GM23338 (cell line): ENCODE measurements at regions not wholly inside any gene's neighbourhood (a gene's known extent, or its start where the extent isn't known, plus 50 kb on each side); places are given as distances from the start of the nearest gene placed in this dataset.

Source experiments
- ATAC-seq: fragments of 200-7000 bp; cut with Tn5 transposase; 3 replicates; pipeline ENCODE4 v1.9.1; 2020
- DNase-seq: peaks from one replicate; pipeline ENCODE4 v3.0.0-alpha.2; 2015; ENCODE audit warnings: low spot score
- H2AFZ ChIP-seq: fragments of 200-600 bp; sonication (generic); 2 replicates; pipeline ENCODE4 v1.8.0; 2016; ENCODE audit warnings: antibody characterized with exemption, mild to moderate bottlenecking, moderate library complexity
- H3F3A ChIP-seq: fragments of 200-600 bp; sonication (generic); replicated peaks from 2 replicates; pipeline ENCODE4 v1.8.0; 2017; ENCODE audit warnings: antibody characterized with exemption, mixed run types, low read depth
- H3K27ac ChIP-seq: fragments of 200-600 bp; sonication (generic); 2 replicates; pipeline ENCODE4 v1.6.1; 2016; ENCODE audit warnings: low read depth
- H3K27me3 ChIP-seq: fragments of 200-600 bp; sonication (generic); 2 replicates; pipeline ENCODE4 v1.8.0; 2016; ENCODE audit warnings: mild to moderate bottlenecking, mixed run types, moderate library complexity; ENCODE audit not compliant: insufficient read depth
- H3K36me3 ChIP-seq: fragments of 200-600 bp; sonication (generic); 2 replicates; pipeline ENCODE4 v1.8.0; 2016; ENCODE audit warnings: mild to moderate bottlenecking; ENCODE audit not compliant: insufficient read depth
- H3K4me1 ChIP-seq: fragments of 200-600 bp; sonication (generic); 2 replicates; pipeline ENCODE4 v1.8.0; 2016; ENCODE audit warnings: mild to moderate bottlenecking, moderate library complexity; ENCODE audit not compliant: insufficient read depth
- H3K4me2 ChIP-seq: fragments of 200-600 bp; sonication (generic); 2 replicates; pipeline ENCODE4 v1.7.1; 2017; ENCODE audit warnings: mixed run types
- H3K4me3 ChIP-seq: fragments of 200-600 bp; sonication (generic); 2 replicates; pipeline ENCODE4 v1.6.1; 2016; ENCODE audit warnings: mixed run types
- H3K79me2 ChIP-seq: fragments of 200-600 bp; sonication (generic); replicated peaks from 2 replicates; pipeline ENCODE4 v1.8.0; 2017; ENCODE audit warnings: mild to moderate bottlenecking; ENCODE audit not compliant: insufficient read depth
- H3K9me2 ChIP-seq: fragments of 200-600 bp; sonication (generic); 2 replicates; pipeline ENCODE4 v1.8.0; 2017; ENCODE audit not compliant: insufficient read depth
- H4K20me1 ChIP-seq: fragments of 200-600 bp; sonication (generic); replicated peaks from 2 replicates; pipeline ENCODE4 v1.8.0; 2017; ENCODE audit warnings: mild to moderate bottlenecking; ENCODE audit not compliant: insufficient read depth
- H3K27ac Mint-ChIP-seq: 2 replicates; pipeline ENCODE4 v1.8.0; 2020; ENCODE audit warnings: inconsistent platforms, mild to moderate bottlenecking, moderate library complexity, mixed read lengths
- H3K27me3 Mint-ChIP-seq: 3 replicates; pipeline ENCODE4 v1.8.0; 2022; ENCODE audit warnings: low read depth, mild to moderate bottlenecking, moderate library complexity, mixed read lengths, inconsistent platforms; ENCODE audit not compliant: insufficient read depth, poor library complexity
- H3K36me3 Mint-ChIP-seq: 3 replicates; pipeline ENCODE4 v1.8.0; 2021; ENCODE audit warnings: low read depth, mild to moderate bottlenecking, inconsistent platforms, moderate library complexity, mixed read lengths
- H3K4me1 Mint-ChIP-seq: 3 replicates; pipeline ENCODE4 v1.8.0; 2020; ENCODE audit warnings: mild to moderate bottlenecking, inconsistent platforms, mixed read lengths
- H3K4me3 Mint-ChIP-seq: 3 replicates; pipeline ENCODE4 v1.8.0; 2021; ENCODE audit warnings: moderate library complexity, mild to moderate bottlenecking, inconsistent platforms, mixed read lengths
- H3K9me3 Mint-ChIP-seq: 3 replicates; pipeline ENCODE4 v1.8.0; 2020; ENCODE audit warnings: moderate library complexity, mild to moderate bottlenecking, inconsistent platforms, mixed read lengths
- CREB1 ChIP-seq: fragments of 250-450 bp; sonication (Bioruptor Pico); IDR thresholded peaks from 2 replicates; pipeline ENCODE4 v1.5.0; 2020; ENCODE audit warnings: low read depth, mild to moderate bottlenecking, moderate library complexity
- EZH2 ChIP-seq: fragments of 200-600 bp; sonication (generic); IDR thresholded peaks from one replicate; pipeline ENCODE4 v1.8.0; 2017; ENCODE audit warnings: antibody characterized with exemption, mild to moderate bottlenecking, low read depth; ENCODE audit not compliant: unreplicated experiment
- EZH2phosphoT487 ChIP-seq: fragments of 200-600 bp; sonication (generic); IDR thresholded peaks from one replicate; pipeline ENCODE4 v1.8.1; 2018; ENCODE audit warnings: antibody characterized with exemption; ENCODE audit not compliant: unreplicated experiment
- NANOG ChIP-seq: IDR thresholded peaks from 2 replicates; pipeline ENCODE4 v1.6.1; 2016; ENCODE audit warnings: antibody characterized with exemption, borderline replicate concordance
- REST ChIP-seq: IDR thresholded peaks from one replicate; pipeline ENCODE4 v1.6.1; 2018; ENCODE audit warnings: antibody characterized with exemption; ENCODE audit not compliant: unreplicated experiment
- STAT1 ChIP-seq: IDR thresholded peaks from one replicate; pipeline ENCODE4 v1.6.1; 2016; ENCODE audit warnings: antibody characterized with exemption; ENCODE audit not compliant: unreplicated experiment
- ZNF114 ChIP-seq: fragments of 250-450 bp; sonication (Bioruptor Pico); IDR thresholded peaks from 2 replicates; pipeline ENCODE4 v1.5.0; 2020; ENCODE audit warnings: mild to moderate bottlenecking, moderate library complexity
- TF ChIP-seq, protein P1 (sequence below), 2 experiments: fragments of 200-600 bp in 1 of 2; sonication (generic) in 1 of 2; conservative IDR thresholded peaks; 2 replicates each; pipeline versions ENCODE4 v1.5.1 to v1.6.1; 2016 to 2017; ENCODE audit warnings: antibody characterized with exemption in 2 of 2, low read depth in 2 of 2, mild to moderate bottlenecking in 2 of 2, moderate library complexity in 1 of 2
- TF ChIP-seq, protein P2 (sequence below): IDR thresholded peaks from 2 replicates; pipeline ENCODE4 v1.6.1; 2016; ENCODE audit warnings: antibody characterized with exemption

DNA sequence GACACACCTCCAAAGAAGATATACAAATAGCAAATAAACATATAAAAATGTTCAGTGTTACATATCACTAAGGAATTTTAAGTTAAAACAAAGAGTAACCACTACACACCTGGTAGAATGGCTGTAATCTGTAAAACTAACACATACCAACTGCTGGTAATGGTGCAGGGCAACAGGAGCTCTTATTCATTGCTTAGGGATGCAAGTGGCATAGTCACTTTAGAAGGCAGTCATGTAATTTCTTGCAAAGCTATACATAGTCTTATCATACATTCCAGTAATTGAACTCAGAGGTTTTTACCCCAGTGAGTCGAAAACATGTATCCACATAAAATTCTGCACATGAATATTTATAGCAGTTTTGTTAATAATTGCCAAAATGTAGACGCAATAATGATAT is 906.8 kb upstream of the CITED2 start (continued):
- TF ChIP-seq ZNF114 (CRISPR knock-in tag) (no peak), EZH2 (no peak), EZH2phosphoT487 (no peak), CREB1 (CRISPR knock-in tag) (no peak), STAT1 (no peak), NANOG (no peak), REST (no peak)

GRCh38 chr6:140276719-140277118 is 902.3 kb upstream of the CITED2 start:
- Histone ChIP-seq H3K79me2 (no peaks in the 10 kb centered on the region), H3K36me3 (no peaks in the 10 kb centered on the region), H3K27ac (no peak overlapping the region), H3K4me1 (no peaks in the 10 kb centered on the region; the same call in 1 of the 2 replicates), H3K4me3 (no peak overlapping the region), H2AFZ (no peak overlapping the region), H3F3A (no peaks in the 10 kb centered on the region), H3K4me2 (no peak overlapping the region), H3K27me3 (no peaks in the 10 kb centered on the region), H3K9me2 (no peaks in the 10 kb centered on the region), H4K20me1 (no peaks in the 10 kb centered on the region)
- Mint-ChIP-seq H3K27ac (no peak overlapping the region), H3K9me3 (no peaks in the 10 kb centered on the region), H3K4me3 (no peak overlapping the region), H3K27me3 (no peaks in the 10 kb centered on the region), H3K4me1 (no peaks in the 10 kb centered on the region; the same call in 1 of the 3 replicates), H3K36me3 (no peaks in the 10 kb centered on the region)
- ATAC-seq = no peak
- DNase-seq = no peak
- TF ChIP-seq, protein P1, sequence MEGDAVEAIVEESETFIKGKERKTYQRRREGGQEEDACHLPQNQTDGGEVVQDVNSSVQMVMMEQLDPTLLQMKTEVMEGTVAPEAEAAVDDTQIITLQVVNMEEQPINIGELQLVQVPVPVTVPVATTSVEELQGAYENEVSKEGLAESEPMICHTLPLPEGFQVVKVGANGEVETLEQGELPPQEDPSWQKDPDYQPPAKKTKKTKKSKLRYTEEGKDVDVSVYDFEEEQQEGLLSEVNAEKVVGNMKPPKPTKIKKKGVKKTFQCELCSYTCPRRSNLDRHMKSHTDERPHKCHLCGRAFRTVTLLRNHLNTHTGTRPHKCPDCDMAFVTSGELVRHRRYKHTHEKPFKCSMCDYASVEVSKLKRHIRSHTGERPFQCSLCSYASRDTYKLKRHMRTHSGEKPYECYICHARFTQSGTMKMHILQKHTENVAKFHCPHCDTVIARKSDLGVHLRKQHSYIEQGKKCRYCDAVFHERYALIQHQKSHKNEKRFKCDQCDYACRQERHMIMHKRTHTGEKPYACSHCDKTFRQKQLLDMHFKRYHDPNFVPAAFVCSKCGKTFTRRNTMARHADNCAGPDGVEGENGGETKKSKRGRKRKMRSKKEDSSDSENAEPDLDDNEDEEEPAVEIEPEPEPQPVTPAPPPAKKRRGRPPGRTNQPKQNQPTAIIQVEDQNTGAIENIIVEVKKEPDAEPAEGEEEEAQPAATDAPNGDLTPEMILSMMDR (conservative IDR thresholded peaks at IDR 0.05; ENCODE audit: low read depth in 2 of 2) = no peak
- TF ChIP-seq REST = no peak
- TF ChIP-seq, protein P2, sequence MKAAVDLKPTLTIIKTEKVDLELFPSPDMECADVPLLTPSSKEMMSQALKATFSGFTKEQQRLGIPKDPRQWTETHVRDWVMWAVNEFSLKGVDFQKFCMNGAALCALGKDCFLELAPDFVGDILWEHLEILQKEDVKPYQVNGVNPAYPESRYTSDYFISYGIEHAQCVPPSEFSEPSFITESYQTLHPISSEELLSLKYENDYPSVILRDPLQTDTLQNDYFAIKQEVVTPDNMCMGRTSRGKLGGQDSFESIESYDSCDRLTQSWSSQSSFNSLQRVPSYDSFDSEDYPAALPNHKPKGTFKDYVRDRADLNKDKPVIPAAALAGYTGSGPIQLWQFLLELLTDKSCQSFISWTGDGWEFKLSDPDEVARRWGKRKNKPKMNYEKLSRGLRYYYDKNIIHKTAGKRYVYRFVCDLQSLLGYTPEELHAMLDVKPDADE = no peak
- no peak for TF ChIP-seq NANOG
